GM12892 (cell line): ENCODE measurements at regions not wholly inside any gene's neighbourhood (a gene's known extent, or its start where the extent isn't known, plus 50 kb on each side); places are given as distances from the start of the nearest gene placed in this dataset.

Experiments used
- DNase-seq: peaks from one replicate; pipeline ENCODE4 v3.0.0; 2011; ENCODE audit not compliant: insufficient read length
- FAIRE-seq: peaks from 2 replicates; lab custom pipeline; 2011; peaks lifted over from hg19 to GRCh38; lab: Jason Lieb, UNC
- POLR2A ChIP-seq: IDR thresholded peaks from 2 replicates; pipeline ENCODE4 v1.6.1; 2011; ENCODE audit warnings: low read depth, low read length, control low read depth
- POLR2AphosphoS5 ChIP-seq: IDR thresholded peaks from 2 replicates; pipeline ENCODE4 v1.6.1; 2011; ENCODE audit warnings: low read depth, low read length, control low read depth
- TAF1 ChIP-seq: IDR thresholded peaks from 2 replicates; pipeline ENCODE4 v1.6.1; 2011; ENCODE audit warnings: low read depth, mild to moderate bottlenecking, control low read depth, low read length, borderline replicate concordance

GRCh38 chr2:147041121-147041494, 803.7 kb upstream of the ACVR2A start:
- TF ChIP-seq POLR2A (no peak), TAF1 (no peak), POLR2AphosphoS5 (no peak)
- FAIRE-seq (no peak), DNase-seq (no peak)

- DNase-seq (no peak), FAIRE-seq (no peak)
- TF ChIP-seq TAF1 (no peak), POLR2AphosphoS5 (no peak), POLR2A (no peak)
Measured at GRCh38 chr2:147040298-147041120, 804.3 kb upstream of the ACVR2A start.

GRCh38 chr2:147037048-147037447, 807.8 kb upstream of the ACVR2A start:
- TF ChIP-seq POLR2AphosphoS5 (no peak), TAF1 (no peak), POLR2A (no peak)
- DNase-seq (no peak), FAIRE-seq (no peak)

- TF ChIP-seq TAF1 (no peak), POLR2A (no peak), POLR2AphosphoS5 (no peak)
- DNase-seq (no peak), FAIRE-seq (no peak)
Measured at GRCh38 chr2:147033044-147033443, 811.8 kb upstream of the ACVR2A start.

- TF ChIP-seq POLR2AphosphoS5 (no peak), POLR2A (no peak), TAF1 (no peak)
- DNase-seq (no peak), FAIRE-seq (no peak)
Measured at GRCh38 chr2:147031897-147032296, 812.9 kb upstream of the ACVR2A start.

- FAIRE-seq (no peak), DNase-seq (no peak)
- TF ChIP-seq TAF1: no peak
- no peak for TF ChIP-seq POLR2AphosphoS5
- TF ChIP-seq POLR2A: no peak
Measured at GRCh38 chr2:147030966-147031720, 813.7 kb upstream of the ACVR2A start.

GRCh38 chr2:147027436-147027835, 817.4 kb upstream of the ACVR2A start:
- DNase-seq (no peak), FAIRE-seq (no peak)

GRCh38 chr2:147026664-147027295, 818.0 kb upstream of the ACVR2A start:
- FAIRE-seq (no peak), DNase-seq (no peak)
- TF ChIP-seq TAF1 (no peak), POLR2AphosphoS5 (no peak), POLR2A (no peak)

More at GRCh38 chr2:147027436-147027835, 817.4 kb upstream of the ACVR2A start:
- no peak for TF ChIP-seq TAF1
- TF ChIP-seq POLR2AphosphoS5: no peak
- no peak for TF ChIP-seq POLR2A

- no peak for FAIRE-seq
- TF ChIP-seq POLR2A (no peak), POLR2AphosphoS5 (no peak), TAF1 (no peak)
- DNase-seq: no peak
Measured at GRCh38 chr2:147025646-147026585, 818.9 kb upstream of the ACVR2A start.

GRCh38 chr2:147019311-147019710, 825.5 kb upstream of the ACVR2A start:
- no peak for DNase-seq
- no peak for TF ChIP-seq POLR2A
- no peak for TF ChIP-seq TAF1
- no peak for TF ChIP-seq POLR2AphosphoS5
- FAIRE-seq: no peak
